GM18907 (cell line): ENCODE measurements at regions not wholly inside any gene's neighbourhood (a gene's known extent, or its start where the extent isn't known, plus 50 kb on each side); places are given as distances from the start of the nearest gene placed in this dataset.
"Not testable (repeated sequence)": the region's sequence is repeated elsewhere in the genome, so short reads cannot be mapped to it uniquely, and the experiment has no call there.

Source experiments
- ATAC-seq: cut with Tn5 transposase; IDR thresholded peaks from one replicate; pipeline ENCODE4 v1.9.1; 2021; ENCODE audit warnings: mild to moderate bottlenecking, moderate library complexity; ENCODE audit not compliant: unreplicated experiment

GRCh38 chr10:8128511-8128910 lies 74.0 kb downstream of the GATA3 start:
- no peak for ATAC-seq

- no peak for ATAC-seq
These were observed 75.0 kb downstream of the GATA3 start for GRCh38 chr10:8129438-8129837.

GRCh38 chr10:8130973-8131911 lies 76.8 kb downstream of the GATA3 start:
- ATAC-seq, result peak; percentile 77

GRCh38 chr10:8133146-8133545 lies 78.7 kb downstream of the GATA3 start:
- peak; percentile 76 for ATAC-seq

- no peak for ATAC-seq
These were observed 82.2 kb downstream of the GATA3 start for GRCh38 chr10:8136736-8137135.

- no peak for ATAC-seq
These were observed 82.8 kb downstream of the GATA3 start for GRCh38 chr10:8137272-8137681.

DNA sequence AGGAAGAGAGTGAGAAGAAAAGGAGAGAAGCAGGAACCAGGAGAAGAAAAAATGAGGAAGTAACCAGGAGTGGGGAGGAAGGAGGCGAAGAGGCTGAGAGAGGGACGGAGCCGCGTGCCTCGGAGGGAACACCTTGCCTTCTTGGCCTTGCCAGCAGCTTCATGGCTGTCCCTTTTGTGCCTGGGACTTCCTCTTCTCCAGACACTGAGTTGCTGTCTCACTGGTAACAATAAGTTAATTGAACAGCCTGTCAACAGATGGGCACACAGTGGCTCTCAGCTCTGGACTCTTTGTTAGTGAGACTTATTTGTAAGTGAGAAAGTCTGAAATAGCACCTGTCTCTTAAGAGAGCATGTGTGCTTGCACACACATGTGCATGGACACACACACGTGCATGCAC lies 83.2 kb downstream of the GATA3 start:
- ATAC-seq, result peak; percentile 38

DNA sequence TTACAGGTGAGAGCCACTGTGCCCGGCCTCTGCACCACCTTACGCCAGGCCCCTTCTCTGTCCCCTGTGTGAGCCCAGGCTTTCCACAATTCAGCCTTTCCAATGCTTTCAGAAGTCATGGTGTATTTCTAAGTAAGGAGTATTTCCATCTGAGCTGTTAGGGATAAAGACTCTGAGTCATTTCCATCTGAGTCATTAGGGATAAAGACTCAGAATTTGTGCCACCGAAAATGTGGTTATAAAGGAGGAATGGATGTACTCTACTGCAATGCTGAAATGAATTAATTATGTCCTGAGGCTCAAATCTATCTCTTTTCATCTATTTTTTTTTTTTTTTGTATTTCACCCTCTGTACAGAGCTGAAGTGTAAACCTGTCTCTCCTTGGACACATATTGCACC lies 84.0 kb downstream of the GATA3 start:
- no peak for ATAC-seq

GRCh38 chr10:8144496-8144895 lies 90.0 kb downstream of the GATA3 start:
- ATAC-seq, result no peak

- ATAC-seq, result no peak
These were observed 92.2 kb downstream of the GATA3 start for GRCh38 chr10:8146650-8147049.

DNA sequence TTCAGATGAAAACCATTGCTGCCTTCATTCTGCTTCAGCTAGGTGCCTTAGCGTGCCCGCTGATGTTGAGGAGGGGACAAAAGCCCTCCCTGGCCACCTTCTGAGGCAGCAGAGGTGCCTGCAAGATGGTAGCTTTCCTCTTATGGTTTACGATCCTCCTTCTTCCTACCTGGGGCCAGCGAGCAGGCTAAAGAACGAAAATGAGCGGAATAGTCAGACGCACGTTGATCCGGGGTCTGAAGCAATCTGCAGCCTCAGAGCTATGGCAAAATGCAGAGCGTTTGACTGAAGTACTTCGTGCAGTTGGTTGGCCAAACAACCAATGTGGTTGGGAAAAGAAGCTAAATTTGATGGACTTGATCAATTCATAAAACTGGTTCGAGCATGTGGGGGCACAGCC lies 95.5 kb downstream of the GATA3 start:
- ATAC-seq, result no peak

- ATAC-seq, result no peak
These were observed 96.0 kb downstream of the GATA3 start for GRCh38 chr10:8150401-8150905.

GRCh38 chr10:8151086-8151485 lies 96.6 kb downstream of the GATA3 start:
- ATAC-seq, result no peak

DNA sequence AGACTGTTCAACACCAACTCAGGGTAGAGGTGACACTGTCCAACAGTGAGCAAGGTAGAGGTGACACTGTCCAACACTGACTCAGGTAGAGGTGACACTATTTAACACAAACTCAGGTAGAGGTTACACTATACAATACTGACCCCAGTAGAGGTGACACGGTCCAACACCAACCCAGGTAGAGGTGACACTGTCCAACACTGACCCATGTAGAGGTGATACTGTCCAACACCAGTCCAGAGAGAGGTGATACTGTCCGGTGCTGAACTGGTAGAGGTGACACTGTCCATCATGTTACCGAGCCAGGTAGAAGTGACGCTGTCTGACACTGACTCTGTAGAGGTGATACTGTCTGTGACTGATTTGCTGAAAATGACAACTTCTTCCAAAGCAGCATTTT lies 102.4 kb downstream of the GATA3 start:
- no peak for ATAC-seq

DNA sequence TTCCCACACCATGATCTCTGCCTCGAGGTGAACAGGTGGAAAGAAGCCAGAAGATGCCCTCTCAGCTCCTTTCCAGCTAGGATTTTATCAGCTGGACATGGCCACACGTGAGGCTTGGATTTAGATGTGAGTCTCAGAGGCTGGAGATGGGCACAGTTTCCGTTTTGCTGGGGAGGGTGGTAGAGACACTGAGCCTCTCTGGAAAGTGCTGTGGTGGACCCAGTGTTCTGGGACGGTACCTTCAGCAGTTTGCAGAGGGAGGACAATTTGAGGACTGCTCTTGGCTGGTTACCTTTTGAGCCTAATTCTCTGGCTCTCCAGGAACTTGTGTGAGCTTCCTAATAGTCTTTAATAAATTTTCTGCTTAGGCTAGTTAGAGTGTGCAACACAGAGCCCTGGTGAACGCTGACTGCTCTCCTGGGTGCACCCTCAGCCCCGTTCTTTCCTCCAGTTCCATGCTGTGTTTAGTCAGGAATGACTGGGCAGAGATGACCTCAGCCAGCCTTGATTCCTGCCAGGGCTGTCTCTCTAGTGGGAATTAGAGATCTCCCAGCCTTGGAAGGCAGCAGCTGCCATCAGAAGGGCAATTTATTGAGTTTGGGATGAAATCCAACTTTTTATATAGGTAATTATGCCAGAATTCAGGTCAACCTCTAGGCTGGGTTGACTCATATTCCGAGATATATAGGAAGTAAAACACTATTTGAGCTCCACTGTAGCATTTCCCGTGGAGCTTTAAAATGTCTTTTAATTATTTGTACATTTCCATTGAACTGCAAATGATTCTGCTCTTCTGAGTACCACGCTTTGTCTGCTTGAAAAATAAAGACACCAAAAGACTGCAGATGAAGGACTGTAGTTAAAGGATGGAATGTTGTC lies 103.9 kb downstream of the GATA3 start:
- no peak for ATAC-seq

- no peak for ATAC-seq
These were observed 105.1 kb downstream of the GATA3 start for GRCh38 chr10:8159341-8160165.

GRCh38 chr10:8163824-8164223 lies 109.3 kb downstream of the GATA3 start:
- no peak for ATAC-seq

DNA sequence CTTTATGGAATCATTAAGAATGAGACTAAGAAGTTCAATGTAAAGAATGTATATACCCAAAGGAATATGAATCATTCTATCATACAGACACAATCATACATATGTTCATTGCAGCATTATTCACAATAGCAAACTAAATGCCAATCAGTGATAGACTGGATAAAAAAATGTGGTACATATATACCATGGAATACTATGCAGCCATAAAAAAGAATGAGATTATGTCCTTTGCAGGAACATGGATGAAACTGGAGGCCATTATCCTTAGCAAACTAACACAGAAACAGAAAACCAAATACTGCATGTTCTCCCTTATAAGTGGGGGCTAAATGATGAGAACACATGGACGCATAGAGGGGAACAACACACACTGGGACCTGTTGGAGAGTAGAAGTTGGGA lies 110.2 kb downstream of the GATA3 start:
- not testable (repeated sequence) for ATAC-seq

GRCh38 chr10:8168836-8169235 lies 114.3 kb downstream of the GATA3 start:
- ATAC-seq, result no peak

DNA sequence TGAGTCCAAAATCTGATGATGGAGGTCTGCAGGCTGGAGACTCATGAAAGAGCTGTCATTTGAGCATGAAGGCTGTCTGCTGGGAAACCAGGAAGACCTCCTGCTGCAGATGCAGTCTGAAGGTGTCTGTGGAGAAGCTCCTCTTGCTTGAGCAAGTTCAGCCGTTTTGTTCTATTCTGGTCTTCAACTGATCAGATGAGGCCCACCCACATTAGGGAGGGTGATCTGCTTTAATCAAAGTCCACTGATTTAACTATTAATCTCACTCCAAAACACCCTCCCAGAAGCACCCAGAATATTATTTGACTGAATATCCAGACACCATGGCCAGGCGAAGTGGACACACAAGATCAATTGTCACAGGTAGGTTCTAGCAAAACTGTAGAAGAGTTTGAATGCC lies 116.5 kb downstream of the GATA3 start:
- ATAC-seq, result no peak

GRCh38 chr10:8172604-8173003 lies 118.1 kb downstream of the GATA3 start:
- ATAC-seq, result no peak
